Stimulated activated CD4-positive, alpha-beta T cell treated with anti-CD3 and anti-CD28 coated beads, Interleukin-1b, Interleukin-23, amount 100 ng/mL, for 1 hour (primary cell): ENCODE measurements at regions not wholly inside any gene's neighbourhood (a gene's known extent, or its start where the extent isn't known, plus 50 kb on each side); places are given as distances from the start of the nearest gene placed in this dataset.
"Not testable (repeated sequence)": the region's sequence is repeated elsewhere in the genome, so short reads cannot be mapped to it uniquely, and the experiment has no call there.

Source experiments
- DNase-seq, 2 donors: peaks; one replicate each; pipeline ENCODE4 v3.0.0-alpha.2; 2020; ENCODE audit warnings: low read depth in 2 of 2

DNA sequence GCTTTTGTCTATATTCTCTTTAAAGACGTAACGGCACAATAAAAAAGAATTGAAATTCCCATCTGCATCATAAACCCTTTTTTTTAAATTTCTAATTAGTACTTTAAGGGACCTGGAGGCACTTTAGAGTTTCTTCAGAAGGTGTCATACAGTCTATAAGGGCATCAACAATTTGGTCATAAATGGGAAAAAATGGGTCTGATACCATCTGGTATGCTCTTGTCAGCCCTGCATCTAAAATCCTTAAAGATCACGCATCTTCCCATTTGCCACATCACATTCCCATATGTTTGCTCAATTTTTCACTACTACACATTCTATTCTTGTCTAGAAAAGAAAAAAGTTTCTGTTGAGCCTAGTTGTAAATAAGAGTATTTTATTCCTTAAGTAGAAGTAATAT lies 53.8 kb downstream of the COX7C start:
- DNase-seq: no peak

DNA sequence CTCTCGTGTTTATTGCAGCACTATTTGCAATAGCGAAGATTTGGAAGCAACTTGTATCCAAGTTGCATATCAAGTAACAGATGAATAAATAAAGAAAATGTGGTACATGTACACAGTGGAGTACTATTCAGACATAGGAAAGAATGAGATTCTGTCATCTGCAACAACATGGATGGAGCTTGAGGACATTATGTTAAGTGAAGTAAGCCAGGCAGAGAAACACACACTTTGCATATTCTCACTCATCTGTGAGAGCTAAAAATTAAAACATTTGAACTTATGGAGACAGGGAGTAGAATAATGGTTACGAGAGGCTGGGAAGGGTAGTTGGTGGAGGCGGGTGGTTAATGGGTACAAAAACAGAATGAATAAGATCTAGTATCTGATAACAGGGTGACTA lies 56.3 kb downstream of the COX7C start:
- no peak for DNase-seq

DNA sequence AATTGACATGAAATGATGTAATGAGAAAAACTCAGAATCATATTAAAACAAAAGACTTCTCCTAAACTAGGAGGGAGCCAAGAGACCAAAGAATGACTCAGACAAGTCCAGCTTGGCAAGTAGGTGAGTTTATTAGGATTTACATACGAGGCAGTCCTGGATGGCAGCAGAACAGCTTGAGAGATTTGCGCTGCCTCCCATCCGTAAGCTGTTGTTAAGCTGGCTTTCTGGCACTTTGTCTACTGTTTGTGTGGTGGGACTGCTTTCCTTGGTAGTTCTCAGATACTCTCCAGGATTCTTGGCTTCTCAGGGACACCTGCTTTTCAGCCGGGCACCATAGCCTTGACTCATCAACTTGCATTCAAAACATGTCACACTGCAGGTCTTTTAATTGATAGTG lies 57.6 kb downstream of the COX7C start:
- no peak for DNase-seq

DNA sequence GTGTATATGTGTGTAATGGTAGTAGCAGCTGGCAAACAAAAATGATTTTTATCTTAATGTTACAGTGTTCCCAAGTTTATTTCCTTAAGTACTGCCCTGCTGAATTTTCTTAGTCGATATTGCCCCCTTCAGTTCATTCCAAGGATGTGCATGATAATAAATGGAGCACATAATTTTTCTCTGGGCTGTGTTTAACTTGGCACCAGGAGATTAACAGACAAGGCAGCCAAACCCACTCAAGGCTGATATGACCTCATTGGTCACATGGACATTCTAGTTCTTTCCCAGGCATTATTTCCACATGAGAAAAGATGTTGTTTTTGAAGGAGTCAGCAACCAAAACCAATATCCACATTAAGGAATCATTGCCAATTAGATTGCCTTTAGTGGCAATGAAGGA lies 61.8 kb downstream of the COX7C start:
- DNase-seq: no peak

DNA sequence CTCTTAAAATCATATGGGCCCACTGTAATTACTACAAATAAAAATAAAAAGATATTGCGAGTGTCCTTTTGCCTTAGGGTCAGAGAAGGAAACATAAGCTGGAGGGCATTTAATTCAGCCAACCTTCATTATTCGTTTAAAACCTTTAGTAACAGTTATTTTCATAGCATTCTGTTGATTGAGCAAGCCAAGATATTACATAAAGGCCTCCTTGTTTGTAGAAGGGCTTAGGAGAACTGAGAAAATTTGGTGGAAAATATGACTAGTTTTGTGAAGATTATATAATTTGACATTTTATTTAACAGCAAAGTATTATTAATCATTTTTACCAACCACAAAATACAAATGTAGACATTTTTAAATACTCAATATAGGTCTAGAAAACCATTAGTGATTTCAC lies 62.2 kb downstream of the COX7C start:
- no peak for DNase-seq

DNA sequence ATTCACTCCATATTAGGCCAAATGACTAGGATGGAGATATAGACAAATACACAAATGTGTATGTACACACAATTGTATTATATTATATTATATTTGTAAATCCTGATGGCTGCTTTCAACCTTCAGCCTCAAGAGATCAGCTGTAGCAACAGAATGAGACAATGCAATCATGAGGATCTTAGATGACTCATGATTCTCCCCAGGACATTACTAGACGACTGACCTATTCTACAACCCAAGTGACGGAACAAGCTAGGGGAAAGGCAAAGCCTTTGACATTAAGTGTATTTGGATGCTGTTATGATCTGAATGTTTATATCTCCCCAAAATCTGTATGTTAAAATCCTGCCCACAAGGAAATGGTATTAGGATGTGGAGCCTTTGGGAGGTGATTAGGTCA lies 66.5 kb downstream of the COX7C start:
- no peak for DNase-seq

DNA sequence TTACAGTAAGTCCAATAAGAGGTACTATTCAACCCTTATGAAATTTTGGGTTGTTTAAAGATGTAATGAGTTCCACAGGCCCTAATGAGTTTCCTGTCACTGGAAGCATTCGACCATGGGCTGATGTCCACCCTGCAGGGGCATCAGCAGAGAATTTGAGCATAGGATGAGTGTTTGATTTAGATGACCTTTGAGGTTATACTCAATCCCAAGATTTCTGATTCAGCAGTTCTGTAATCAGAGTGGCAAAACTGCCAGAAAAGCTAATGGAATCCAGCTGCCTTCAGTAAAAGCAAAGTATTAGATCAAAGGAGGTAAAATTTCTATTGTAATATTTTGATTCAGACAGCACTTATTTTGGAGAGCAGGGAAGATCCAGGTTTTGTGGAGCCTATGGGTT lies 68.3 kb downstream of the COX7C start:
- DNase-seq: no peak

DNA sequence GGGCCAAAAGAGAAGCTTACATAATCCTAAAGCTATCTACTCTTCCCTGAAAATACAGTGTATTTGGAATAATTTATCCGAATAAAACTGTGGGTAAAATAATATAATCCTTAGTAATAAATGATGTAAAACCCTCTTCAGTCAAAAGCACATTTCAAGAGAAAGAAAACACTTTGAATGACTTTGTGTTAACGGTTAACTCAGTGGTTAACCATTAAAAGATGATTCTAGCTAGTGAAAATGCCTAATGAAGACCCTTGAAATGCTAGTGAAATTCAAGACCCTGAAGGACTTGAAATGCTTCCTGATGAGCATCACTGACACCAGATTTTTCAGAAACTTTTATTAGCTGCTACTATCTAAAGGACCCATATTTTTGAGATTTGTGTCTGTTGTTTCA lies 70.7 kb downstream of the COX7C start:
- no peak for DNase-seq

DNA sequence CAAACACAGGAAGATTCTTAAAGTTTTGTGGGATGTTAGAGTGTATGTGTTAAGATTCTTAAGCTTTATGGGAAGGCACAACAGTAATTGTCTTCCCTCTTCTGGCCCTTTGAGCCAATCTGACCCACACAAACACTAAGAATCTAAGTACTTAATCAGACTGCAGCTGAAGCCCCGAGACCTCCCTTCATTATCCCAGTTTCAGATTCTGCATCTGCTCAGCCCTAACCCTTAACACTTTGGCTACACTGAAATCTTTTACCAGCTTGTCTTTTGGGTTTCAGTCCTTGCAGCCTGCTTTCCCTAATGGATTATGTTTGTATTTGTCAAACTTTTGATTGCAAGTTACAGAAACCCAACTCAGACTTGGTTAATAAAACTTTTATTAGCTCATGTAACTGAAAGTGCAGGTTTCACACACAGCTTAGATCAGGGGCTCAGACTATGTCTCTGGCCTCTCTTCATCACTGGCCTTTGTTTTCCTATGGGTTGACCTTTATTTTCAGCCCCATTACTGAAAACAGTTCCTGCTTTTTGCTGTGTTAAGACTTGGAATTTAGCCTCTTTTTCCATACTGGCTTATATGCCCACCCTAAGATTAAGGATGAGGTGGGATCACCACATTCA lies 71.5 kb downstream of the COX7C start:
- no peak for DNase-seq

DNA sequence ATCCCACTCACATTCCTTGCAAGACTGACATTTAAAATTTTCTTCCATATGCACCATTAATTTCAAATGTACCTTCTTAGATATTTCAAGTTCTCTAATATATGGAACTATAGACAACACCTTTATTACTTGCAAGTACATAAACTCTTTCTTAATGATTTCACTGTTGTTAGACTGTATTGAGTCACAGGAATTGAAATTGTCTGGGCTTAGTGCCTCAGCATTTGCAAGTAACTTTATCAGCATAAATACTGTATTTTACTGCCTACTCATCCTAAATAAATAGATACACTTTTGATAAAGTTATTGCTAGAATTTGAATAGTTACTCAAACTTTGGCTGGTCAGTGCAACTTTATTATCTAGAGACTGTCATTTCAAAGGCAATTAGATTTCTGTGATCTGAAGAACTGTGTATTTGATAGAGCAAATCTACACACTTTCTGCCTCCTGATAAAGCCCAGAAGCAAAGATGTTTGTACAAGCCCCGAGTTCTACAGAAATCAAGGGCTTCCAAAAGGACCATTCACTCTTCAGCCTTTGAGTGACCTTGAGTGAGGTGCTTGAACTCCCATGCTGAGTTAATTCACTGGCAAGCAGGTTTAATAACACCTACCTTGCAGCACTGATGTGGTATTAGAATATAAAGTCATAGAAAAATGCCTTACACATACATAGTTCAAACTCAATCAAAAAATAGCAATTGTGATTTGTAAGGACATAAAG lies 91.6 kb downstream of the COX7C start:
- no peak for DNase-seq

DNA sequence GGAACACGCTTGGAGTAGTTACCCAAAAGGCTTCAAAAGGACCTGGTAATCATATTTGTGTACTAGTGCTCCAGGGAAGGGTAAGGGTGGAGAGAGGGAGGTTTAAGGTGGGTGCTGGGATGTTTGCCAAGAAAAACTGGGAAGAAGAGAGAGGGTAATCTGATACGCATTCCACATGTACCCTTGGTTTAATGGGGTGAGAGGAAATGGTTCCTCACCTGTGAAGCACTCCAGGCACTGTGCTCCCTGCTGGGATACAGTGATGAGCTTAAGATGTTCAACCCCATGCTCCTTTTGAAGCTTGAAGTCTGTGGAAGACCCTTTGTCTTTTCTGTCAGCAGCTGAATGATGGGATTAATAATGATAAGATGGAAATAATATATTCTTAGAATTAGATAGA lies 98.4 kb downstream of the COX7C start:
- DNase-seq: no peak

DNA sequence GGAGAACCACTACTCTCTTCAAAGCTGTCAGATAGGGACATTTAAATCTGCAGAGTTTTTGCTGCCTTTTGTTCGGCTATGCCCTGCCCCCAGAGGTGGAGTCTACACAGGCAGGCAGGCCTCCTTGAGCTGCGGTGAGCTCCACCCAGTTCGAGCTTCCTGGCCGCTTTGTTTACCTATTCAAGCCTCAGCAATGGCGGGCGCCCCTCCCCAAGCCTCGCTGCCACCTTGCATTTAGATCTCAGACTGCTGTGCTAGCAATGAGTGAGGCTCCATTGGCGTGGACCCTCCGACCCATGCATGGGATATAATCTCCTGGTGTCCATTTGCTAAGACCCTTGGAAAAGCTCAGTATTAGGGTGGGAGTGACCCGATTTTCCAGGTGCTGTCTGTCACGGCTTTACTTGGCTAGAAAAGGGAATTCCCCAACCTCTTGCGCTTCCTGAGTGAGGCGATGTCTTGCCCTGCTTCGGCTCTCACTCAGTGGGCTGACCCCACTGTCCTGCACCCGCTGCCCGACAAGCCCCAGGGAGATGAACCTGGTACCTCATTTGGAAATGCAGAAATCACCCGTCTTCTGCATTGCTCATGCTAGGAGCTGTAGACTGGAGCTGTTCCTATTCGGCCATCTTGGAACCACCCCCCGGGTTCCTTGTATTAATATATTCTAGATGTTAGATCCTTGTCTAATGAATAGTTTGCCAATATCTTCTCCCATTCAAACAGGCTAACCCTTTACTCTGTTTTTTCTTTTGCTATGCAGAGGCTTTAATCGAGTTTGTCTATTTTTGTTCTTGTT lies 113.8 kb downstream of the COX7C start:
- not testable (repeated sequence) for DNase-seq

DNA sequence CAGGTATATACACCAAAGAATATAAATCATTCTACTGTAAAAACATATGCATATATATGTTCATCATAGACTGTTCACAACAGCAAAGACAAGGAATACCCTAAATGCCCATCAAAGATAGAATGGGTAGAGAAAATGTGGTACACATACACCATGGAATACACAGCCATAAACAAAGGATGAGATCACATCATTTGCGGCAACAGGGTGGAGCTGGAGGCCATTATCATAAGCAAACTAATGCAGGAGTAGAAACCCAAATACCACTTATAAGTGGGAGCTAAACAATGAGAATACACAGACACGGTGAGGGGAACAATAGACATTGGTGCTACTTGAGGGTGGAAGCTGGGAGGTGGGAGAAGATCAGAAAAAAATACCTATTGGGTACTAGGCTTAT lies 117.6 kb downstream of the COX7C start:
- DNase-seq: no peak

DNA sequence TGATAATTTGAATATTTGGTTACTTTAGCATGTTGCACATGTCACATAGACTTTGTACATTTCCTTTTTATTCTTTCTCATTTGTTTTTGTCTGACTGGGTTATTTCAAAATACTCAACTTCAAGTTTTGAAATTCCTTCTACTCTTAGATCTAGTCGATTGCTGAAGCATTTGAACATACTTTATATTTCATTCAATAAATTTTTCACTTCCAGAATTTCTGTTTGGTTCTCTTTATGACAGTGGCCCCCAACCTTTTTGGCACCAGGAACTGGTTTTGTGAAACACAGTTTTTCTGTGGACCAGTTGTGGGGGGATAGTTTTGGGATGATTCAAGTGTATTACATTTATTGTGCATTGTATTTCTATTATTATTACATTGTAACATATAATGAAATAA lies 119.8 kb downstream of the COX7C start:
- DNase-seq: no peak

DNA sequence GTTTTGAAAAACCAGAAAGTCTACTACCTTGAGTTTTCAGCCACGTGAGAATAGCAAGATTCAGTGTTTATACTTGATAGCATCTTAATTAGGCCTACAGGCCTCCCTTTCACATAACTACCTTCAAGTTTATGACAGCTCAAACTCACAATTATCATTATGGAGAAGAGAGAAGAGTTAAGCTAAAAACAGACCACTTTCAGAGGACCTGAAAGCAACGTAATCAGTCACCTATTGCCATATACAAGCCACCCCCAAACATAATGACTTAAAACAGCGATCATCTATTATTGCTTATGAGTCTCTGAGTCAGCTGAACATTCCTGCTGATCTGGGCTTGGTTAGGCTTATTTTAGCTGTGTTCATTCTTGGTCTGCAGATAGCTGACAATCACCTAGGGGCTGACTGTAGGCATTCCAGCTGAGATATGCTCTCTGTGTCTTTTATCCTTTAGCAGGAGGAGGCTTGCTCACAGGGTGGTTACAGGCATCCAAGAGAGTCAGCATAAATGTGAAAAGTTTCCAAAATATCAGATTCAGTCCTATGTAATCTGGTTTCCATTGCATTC lies 130.9 kb downstream of the COX7C start:
- DNase-seq: no peak

DNA sequence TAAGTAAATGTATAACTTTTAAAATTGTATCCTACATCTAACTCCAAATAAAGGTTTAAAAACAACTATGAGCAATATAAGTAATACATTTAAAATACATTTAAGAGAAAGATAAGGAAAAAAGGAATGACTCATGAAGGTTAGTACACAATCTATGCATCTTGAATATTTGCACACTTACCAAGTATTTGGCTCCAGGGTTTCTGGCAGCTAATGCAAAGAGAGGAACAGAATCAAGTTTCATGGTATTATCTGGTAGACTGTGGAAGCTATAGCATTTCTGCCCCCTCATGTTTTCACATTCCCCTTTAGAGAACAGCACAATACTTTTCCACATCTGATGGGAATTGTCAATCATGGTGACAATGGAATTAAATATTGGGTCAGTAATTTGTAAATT lies 132.1 kb downstream of the COX7C start:
- DNase-seq: no peak

DNA sequence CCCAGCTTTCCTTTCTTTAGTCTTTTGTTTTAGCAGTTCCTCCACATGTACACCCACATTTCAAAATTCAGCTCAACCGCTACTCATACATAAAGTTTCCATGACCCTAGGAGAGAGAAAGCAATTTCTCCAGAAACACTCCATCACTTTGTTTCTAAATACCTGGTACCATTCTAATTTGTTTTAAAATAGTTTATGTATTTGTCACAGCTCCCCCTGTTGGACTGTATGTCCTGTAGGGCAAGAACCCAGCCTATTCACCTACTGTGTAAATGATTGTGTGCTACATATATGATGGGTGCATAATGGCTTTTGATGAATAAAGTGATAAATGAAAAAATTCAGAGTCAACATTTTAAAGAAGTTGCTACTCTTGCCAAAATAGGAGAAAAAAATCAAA lies 139.1 kb downstream of the COX7C start:
- DNase-seq: no peak

DNA sequence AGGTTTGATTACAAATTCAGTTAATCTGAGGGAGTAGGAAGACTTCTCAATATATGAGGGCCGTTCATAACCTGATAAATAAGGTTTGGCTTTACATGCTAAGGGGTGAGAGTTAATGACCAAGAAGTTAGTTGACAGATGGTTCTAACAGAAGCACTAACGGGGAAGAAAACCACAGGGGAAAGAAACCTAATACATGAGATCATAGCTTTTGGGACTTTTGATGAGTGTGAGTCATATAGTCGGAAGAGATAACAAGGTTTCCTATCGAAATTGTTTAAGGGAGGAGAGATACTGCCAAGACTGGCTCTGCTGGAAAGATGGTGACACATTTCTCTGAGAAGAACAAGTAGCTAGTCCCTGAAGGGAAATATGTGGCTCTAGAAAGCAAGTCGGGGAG lies 140.1 kb downstream of the COX7C start:
- no peak for DNase-seq

DNA sequence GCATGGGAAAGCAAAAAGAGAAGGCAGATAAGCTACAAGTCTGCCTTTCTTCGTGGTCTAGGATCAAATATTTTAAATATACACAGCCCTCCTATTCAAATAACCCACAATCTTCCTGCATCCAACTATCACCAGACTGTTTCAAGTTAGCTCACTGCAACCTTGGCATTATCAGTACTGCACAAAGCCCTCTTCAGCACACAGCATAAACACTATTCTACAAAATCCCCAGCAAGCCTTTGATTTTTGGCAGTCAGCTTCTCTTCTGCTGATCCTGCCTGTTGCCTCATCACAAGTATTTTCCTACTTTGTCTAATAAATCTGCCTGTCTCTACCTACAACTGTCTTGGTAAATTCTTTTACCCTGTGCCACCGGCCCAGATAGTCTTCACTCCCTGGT lies 142.9 kb downstream of the COX7C start:
- no peak for DNase-seq

DNA sequence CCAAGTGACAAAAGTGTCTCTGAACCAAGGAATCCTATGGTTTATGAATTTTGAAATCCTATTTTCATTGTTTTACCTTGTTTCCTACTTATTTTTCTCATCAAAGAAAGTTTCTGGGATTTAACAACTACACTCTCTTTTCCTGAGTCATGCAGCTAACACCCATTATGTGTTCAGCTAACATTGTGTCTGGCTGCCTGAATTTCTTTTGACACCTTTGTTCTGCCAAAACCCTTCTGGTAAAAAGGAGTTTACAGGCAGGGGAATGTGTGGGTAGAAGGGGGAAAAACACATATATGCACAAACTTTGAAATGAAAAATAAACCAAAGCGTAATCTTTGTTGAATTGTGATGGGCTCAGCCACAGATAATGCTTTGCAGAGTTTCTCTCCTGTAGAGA lies 146.2 kb downstream of the COX7C start:
- no peak for DNase-seq

DNA sequence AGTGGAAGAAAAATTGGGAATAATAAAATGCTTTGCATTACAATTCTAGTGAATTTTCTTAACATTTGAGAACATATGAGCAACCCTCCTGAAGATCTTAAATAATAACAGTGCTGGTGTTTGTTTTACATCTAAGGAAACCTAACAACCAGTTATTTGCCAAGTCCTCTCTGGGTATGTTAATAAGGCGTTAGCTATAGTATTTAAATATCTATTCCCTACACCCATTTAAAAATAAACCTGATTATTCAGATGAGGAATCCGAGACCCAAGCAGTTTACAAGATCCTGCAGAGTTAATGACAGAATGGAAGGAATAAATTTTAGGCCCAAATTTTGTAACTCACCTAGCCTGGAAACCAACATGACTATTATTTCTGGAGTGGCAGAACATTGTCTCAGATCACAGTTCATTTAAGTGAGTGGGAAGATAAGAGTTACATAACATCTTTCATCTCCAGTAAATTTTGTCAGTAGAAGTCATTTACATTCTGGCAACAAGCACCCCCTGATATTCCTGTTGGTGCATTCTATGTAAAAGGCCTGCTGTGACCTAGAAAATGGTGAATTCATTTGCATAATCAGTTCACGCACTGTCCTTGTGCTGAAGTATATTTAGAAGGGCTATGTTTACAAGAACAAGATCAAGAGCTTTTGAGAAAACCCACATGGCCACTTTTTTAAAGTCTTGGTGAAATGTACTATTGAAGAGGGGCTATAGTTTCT lies 148.2 kb downstream of the COX7C start:
- DNase-seq: no peak

DNA sequence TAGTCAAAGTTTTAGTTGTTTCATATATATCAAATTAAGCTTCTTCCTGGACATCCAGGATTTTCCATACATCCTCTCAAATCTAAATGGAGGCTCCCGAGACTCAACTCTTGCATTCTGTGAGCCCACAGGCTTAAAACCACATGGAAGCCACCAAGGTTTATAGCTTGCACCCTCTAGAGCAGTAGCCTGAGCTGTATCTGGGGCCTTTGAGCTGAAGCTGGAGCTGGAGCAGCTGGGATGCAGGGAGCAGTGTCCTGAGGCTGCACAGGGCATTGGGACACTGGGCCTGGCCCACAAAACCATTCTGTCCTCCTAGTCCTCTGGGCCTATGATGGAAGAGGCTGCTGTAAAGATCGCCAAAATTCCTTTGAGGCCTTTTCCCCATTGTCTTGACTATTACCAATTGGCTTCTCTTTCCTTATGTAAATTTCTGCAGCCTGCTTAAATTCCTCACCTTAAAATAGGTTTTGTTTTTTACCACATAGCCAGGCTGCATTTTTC lies 151.0 kb downstream of the COX7C start:
- no peak for DNase-seq
